Activated naive CD4-positive, alpha-beta T cell treated with anti-CD3 and anti-CD28 coated beads, Interleukin-2, amount 50 U/mL, for 72 hours (primary cell): ENCODE measurements at regions not wholly inside any gene's neighbourhood (a gene's known extent, or its start where the extent isn't known, plus 50 kb on each side); places are given as distances from the start of the nearest gene placed in this dataset.
A peak's percentile ranks its signal among the peaks of the same experiment; 100 is the strongest.
"Not testable (repeated sequence)": the region's sequence is repeated elsewhere in the genome, so short reads cannot be mapped to it uniquely, and the experiment has no call there.

Experiments
- ATAC-seq, 2 donors: fragments of 150-1000 bp; cut with Tn5 transposase; 2 replicates each; pipeline ENCODE4 v1.10.0; 2021; ENCODE audit warnings: mild to moderate bottlenecking in 2 of 2, moderate library complexity in 2 of 2
- DNase-seq, 2 donors: peaks; one replicate each; pipeline ENCODE4 v3.0.0; 2021 to 2022; ENCODE audit warnings: low spot score in 2 of 2
- H3K27ac Mint-ChIP-seq, 2 donors: one replicate each; pipeline ENCODE4 v1.8.0; 2022; ENCODE audit warnings: mild to moderate bottlenecking in 2 of 2, mixed read lengths in 2 of 2
- H3K36me3 Mint-ChIP-seq, 2 donors: one replicate each; pipeline ENCODE4 v1.8.0; 2022; ENCODE audit warnings: mixed read lengths in 2 of 2
- H3K9me3 Mint-ChIP-seq, 2 donors: one replicate each; pipeline ENCODE4 v1.8.0; 2022; ENCODE audit warnings: mixed read lengths in 2 of 2

DNA sequence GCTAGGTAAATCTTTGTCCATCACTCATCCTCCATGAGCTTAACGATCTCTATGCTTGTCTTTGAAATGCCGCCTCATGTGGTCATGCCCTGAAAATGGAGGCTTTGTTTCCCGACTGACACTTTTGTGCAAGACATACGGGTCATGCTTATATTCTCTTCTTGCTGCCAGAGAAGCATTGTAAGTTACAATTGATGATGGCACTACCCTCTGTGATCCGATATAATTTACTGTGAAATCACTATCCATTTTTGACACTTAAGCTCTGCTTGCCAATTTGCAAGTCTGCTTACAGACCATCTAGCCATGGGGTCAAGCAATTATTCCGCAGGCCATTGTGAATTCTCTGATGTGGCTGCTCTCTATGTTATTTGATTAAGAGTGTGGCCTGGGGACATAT, 650.0 kb downstream of the FLRT2 start:
- DNase-seq = no peak
- no peak for ATAC-seq
- Mint-ChIP-seq H3K9me3 (peaks cover 16 to 22% of the 10 kb centered on the region in 2 donors), H3K36me3 (no peaks in the 10 kb centered on the region), H3K27ac (no peak overlapping the region)

DNA sequence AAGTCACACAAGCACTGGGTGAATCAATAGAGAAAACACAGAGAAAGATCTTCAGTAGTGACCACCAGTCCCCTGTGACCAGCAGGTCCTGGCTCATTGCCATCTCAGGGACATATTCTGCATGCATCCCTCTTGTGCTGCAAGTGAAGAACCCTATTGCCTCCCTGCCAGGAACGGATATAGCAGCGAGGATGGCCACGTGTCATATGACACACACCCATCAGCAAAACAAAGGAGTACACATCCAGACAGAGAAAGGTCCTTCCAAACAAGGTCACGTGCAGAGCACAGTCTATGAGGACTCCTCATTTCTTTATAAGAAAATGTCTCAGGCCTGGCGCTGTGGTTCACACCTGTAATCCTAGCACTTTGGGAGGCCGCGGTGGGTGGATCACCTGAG, 638.4 kb downstream of the FLRT2 start:
- H3K27ac Mint-ChIP-seq = no peak overlapping the region
- ATAC-seq (no peak), DNase-seq (no peak)
- H3K36me3 Mint-ChIP-seq = peaks cover 0 to 4% of the 10 kb centered on the region in 2 donors
- peaks cover 10 to 24% of the 10 kb centered on the region in 2 donors for H3K9me3 Mint-ChIP-seq

GRCh38 chr14:86166541-86166940, 636.6 kb downstream of the FLRT2 start:
- DNase-seq (no peak), ATAC-seq (no peak)
- Mint-ChIP-seq H3K27ac (no peak overlapping the region), H3K36me3 (peaks cover 0 to 4% of the 10 kb centered on the region in 2 donors), H3K9me3 (peaks cover 10 to 24% of the 10 kb centered on the region in 2 donors)

- DNase-seq (no peak), ATAC-seq (no peak)
- Mint-ChIP-seq H3K36me3 (no peaks in the 10 kb centered on the region), H3K9me3 (peaks cover 0 to 16% of the 10 kb centered on the region in 2 donors), H3K27ac (no peak overlapping the region)
Observed at GRCh38 chr14:86153480-86153879, 623.5 kb downstream of the FLRT2 start.

- peaks cover 0 to 12% of the 10 kb centered on the region in 2 donors for H3K36me3 Mint-ChIP-seq
- peaks cover 13 to 32% of the 10 kb centered on the region in 2 donors for H3K9me3 Mint-ChIP-seq
- ATAC-seq = no peak
- H3K27ac Mint-ChIP-seq = no peak overlapping the region
- no peak for DNase-seq
Observed at GRCh38 chr14:86143248-86143647, 613.3 kb downstream of the FLRT2 start.

GRCh38 chr14:86141966-86142365, 612.0 kb downstream of the FLRT2 start:
- ATAC-seq = no peak
- H3K27ac Mint-ChIP-seq = no peak overlapping the region
- peaks cover 0 to 18% of the 10 kb centered on the region in 2 donors for H3K36me3 Mint-ChIP-seq
- DNase-seq = no peak
- H3K9me3 Mint-ChIP-seq = peaks cover 18 to 40% of the 10 kb centered on the region in 2 donors

DNA sequence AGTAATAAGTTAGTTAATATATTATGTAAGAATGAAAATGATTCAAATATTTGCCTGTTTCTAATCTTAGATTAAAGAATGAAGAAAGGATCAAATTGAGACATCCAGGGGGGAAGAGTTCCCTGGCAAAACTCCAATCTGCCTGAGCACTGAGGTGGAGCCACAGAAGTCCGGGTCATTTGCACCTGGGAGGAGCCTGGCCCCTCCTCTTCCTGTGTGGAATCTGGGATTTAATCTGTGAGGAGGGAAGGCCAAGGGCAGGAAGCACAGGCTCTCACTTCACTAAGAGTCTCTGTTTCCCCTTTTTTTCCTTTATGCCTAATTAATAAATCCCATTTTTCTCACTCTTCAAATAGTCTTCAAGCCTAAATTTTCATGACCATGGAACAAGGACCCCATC, 599.5 kb downstream of the FLRT2 start:
- peaks cover 9 to 10% of the 10 kb centered on the region in 2 donors for H3K9me3 Mint-ChIP-seq
- DNase-seq (no peak), ATAC-seq (no peak)
- H3K36me3 Mint-ChIP-seq = peaks cover 6 to 18% of the 10 kb centered on the region in 2 donors
- no peak overlapping the region for H3K27ac Mint-ChIP-seq

DNA sequence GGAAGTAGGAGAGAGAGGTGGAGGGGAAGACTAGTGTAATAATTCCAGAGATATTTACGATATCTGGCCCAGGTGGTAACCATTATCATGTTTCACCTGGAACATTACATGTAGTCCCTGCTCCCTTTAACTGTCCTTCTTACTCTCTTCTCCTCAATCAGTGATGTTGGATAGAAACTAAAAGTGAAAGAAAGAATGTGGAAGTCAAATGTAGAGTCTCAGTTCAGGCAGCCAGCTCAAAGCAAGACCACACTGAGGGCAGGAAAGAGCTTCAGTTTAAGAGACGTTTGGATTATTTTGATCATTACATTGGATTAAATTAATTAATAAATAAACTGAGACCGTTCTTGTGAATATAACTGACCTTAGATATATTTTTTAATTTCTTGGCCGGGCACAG, 594.4 kb downstream of the FLRT2 start:
- H3K36me3 Mint-ChIP-seq = peaks cover 11 to 20% of the 10 kb centered on the region in 2 donors
- H3K9me3 Mint-ChIP-seq = peaks cover 6 to 12% of the 10 kb centered on the region in 2 donors
- DNase-seq (no peak), ATAC-seq (peak in 1 of 2 donors; percentile 49)
- no peak overlapping the region for H3K27ac Mint-ChIP-seq

- ATAC-seq = no peak
- peaks cover 8 to 20% of the 10 kb centered on the region in 2 donors for H3K36me3 Mint-ChIP-seq
Observed at GRCh38 chr14:86115972-86116371, 586.0 kb downstream of the FLRT2 start.

GRCh38 chr14:86110871-86111270, 580.9 kb downstream of the FLRT2 start:
- not testable (repeated sequence) for ATAC-seq

More at GRCh38 chr14:86115972-86116371, 586.0 kb downstream of the FLRT2 start:
- peaks cover 10 to 15% of the 10 kb centered on the region in 2 donors for H3K9me3 Mint-ChIP-seq
- no peak for DNase-seq
- H3K27ac Mint-ChIP-seq = no peak overlapping the region

GRCh38 chr14:86104691-86105265, 574.8 kb downstream of the FLRT2 start:
- H3K36me3 Mint-ChIP-seq = peaks cover 11 to 36% of the 10 kb centered on the region in 2 donors
- H3K9me3 Mint-ChIP-seq = peaks cover 16 to 21% of the 10 kb centered on the region in 2 donors
- ATAC-seq = no peak
- no peak overlapping the region for H3K27ac Mint-ChIP-seq
- DNase-seq = no peak

More at GRCh38 chr14:86110871-86111270, 580.9 kb downstream of the FLRT2 start:
- not testable (repeated sequence) for DNase-seq, H3K27ac Mint-ChIP-seq
- Mint-ChIP-seq H3K9me3 (peaks cover 10 to 15% of the 10 kb centered on the region in 2 donors), H3K36me3 (peaks cover 5 to 30% of the 10 kb centered on the region in 2 donors)

- no peak for DNase-seq
- peaks cover 8 to 9% of the 10 kb centered on the region in 2 donors for H3K9me3 Mint-ChIP-seq
- H3K27ac Mint-ChIP-seq = no peak overlapping the region
- no peak for ATAC-seq
- peaks cover 0 to 16% of the 10 kb centered on the region in 2 donors for H3K36me3 Mint-ChIP-seq
Observed at GRCh38 chr14:86094512-86094911, 564.6 kb downstream of the FLRT2 start.

DNA sequence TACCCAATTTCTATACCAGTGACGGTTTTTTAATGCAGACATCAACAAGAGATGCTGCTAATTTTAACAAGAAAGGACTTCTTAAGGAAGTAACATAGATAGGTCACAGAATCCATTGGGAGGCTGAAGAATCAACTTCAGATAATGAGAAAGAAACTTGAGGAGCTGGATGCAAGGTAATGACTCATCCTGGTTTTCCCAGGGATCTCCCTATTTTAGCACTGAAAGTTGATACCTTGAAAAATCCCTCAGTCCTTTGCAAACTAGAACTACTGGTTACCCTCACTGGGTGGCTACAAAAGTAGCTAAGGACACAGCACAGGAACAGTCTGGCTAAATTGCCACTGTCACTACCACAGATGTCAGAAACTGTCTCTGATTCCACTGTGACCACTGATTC, 561.9 kb downstream of the FLRT2 start:
- Mint-ChIP-seq H3K9me3 (peaks cover 3 to 4% of the 10 kb centered on the region in 2 donors), H3K36me3 (peaks cover 0 to 10% of the 10 kb centered on the region in 2 donors), H3K27ac (no peak overlapping the region)
- ATAC-seq (no peak), DNase-seq (no peak)

DNA sequence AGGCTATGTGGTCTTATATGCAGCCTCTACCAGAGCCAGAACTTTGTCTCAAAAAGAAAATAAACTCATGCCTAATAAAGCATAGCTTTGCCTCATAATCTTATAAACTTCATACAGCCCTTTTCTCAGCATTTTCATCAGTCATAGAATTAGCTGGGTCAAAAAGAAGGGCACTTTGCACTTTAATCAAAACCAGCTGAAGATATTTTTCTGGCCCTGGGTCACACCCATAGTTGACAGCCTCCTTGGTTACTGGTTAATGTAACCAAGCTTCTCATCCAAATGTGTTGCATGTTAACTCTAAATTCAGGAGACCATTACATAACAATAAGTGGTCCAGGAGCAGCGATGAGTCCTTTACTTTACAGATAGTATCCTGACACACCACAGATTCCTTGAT, 558.2 kb downstream of the FLRT2 start:
- DNase-seq (no peak), ATAC-seq (no peak)
- Mint-ChIP-seq H3K9me3 (peaks cover 3 to 4% of the 10 kb centered on the region in 2 donors), H3K27ac (no peak overlapping the region), H3K36me3 (peaks cover 0 to 10% of the 10 kb centered on the region in 2 donors)

GRCh38 chr14:86087377-86087776, 557.4 kb downstream of the FLRT2 start:
- no peak for ATAC-seq
- Mint-ChIP-seq H3K9me3 (peaks cover 3 to 8% of the 10 kb centered on the region in 2 donors), H3K27ac (no peak overlapping the region), H3K36me3 (peaks cover 0 to 10% of the 10 kb centered on the region in 2 donors)
- DNase-seq = no peak

GRCh38 chr14:86086962-86087361, 557.0 kb downstream of the FLRT2 start:
- no peak overlapping the region for H3K27ac Mint-ChIP-seq
- peaks cover 2 to 8% of the 10 kb centered on the region in 2 donors for H3K9me3 Mint-ChIP-seq
- DNase-seq = no peak
- peaks cover 1 to 9% of the 10 kb centered on the region in 2 donors for H3K36me3 Mint-ChIP-seq
- no peak for ATAC-seq

DNA sequence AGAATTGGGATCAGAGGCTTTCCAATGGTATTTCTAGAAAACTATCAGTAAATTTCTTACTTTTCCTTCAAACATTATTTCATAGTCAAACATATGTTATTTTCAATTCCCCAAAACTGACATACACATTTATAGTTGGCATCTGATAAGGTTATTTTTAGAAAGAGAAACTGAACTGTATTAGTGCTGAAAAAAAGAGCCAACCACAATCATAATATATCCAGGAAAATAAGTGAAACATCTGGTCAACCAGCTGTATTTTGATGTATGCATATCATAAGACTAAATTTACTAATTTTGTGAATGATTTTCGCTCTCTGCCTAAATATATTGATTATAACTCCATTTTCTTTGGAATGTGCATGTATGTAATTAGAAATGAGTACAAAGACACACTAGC, 554.2 kb downstream of the FLRT2 start:
- H3K9me3 Mint-ChIP-seq = peaks cover 0 to 9% of the 10 kb centered on the region in 2 donors
- H3K36me3 Mint-ChIP-seq = peaks cover 11 to 14% of the 10 kb centered on the region in 2 donors
- no peak for ATAC-seq
- no peak for DNase-seq
- no peak overlapping the region for H3K27ac Mint-ChIP-seq

DNA sequence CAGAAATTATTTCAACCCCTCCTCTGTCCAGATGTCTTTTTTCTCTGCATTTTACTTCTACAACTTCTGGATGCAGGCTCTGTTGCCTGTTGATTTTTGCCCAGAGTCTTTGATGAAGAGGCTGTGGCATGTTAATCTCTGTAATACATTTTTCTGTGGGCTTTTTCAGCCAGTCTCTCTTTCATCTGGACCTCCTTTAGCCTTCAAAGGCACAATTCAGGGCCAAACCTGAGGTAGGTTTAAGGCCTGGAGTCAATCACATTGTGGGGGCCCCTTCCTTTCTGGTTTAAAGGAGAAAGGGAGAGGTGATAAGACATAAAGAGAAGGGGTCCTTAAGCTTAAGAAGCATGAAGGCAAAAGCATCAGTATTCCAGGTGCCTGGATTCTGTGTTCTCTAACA, 553.7 kb downstream of the FLRT2 start:
- Mint-ChIP-seq H3K27ac (no peak overlapping the region), H3K36me3 (peaks cover 14 to 16% of the 10 kb centered on the region in 2 donors), H3K9me3 (peaks cover under 1 to 9% of the 10 kb centered on the region in 2 donors)
- no peak for ATAC-seq
- no peak for DNase-seq
